GM18873 (cell line): ENCODE measurements at regions not wholly inside any gene's neighbourhood (a gene's known extent, or its start where the extent isn't known, plus 50 kb on each side); places are given as distances from the start of the nearest gene placed in this dataset.
"Not testable (repeated sequence)": the region's sequence is repeated elsewhere in the genome, so short reads cannot be mapped to it uniquely, and the experiment has no call there.

Experiments used
- ATAC-seq: cut with Tn5 transposase; IDR thresholded peaks from one replicate; pipeline ENCODE4 v1.9.1; 2021; ENCODE audit warnings: mild to moderate bottlenecking, moderate library complexity, moderate number of reproducible peaks; ENCODE audit not compliant: unreplicated experiment, low FRiP score

DNA sequence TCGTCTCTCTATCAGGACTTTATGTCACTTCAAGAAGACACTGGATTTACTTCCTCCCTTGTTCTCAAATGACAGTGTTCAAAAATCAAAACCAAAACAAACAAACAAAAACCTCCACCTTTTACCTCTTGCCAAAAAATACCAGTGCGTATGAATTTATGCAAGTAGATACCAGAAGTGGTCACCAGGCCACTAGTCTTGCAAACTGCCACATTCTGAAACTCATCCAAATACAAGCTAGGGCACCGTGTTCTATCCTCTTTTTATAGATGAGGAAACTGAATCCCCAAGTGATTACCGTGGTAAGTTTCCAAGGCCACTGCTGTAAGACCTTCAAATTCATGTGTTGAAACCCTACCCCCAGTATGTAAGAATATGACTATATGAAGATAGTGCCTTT is 343.9 kb upstream of the KITLG start:
- no peak for ATAC-seq

DNA sequence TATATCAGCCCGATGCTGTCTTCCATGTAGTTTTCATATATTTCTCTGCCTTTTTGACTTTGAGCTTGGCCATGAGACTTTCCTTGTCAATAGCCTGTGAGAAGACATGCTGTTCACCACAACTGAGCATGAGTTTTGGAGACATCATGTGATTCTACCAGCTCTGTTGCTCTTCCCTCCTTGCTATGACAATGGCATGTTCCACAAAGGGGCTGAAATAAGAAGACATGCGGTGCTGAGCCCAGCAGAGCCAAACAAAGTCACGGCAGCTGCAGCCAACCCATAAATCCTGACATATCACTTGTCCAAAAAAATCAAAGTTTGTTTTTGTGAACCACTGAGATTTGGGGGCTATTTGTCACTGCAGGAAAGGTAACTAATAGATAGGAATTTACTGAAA is 343.4 kb upstream of the KITLG start:
- ATAC-seq: no peak

DNA sequence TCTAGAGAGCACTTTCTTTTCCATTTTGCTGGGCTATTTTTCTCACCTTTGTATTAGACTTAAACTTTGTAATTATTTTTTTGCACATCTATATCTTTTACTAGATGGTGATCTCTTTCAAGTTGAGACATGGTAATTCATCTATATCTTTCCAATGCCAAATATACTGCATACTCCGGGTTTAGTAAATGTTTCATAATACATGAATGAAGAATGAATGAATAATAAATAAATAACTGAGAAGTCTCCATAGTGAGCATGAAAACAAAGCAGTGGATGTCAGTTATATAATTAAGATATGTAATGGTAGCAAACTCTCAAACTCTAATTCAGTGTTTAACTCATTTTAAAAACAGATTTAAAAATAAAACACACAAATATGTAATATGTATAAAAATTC is 342.5 kb upstream of the KITLG start:
- no peak for ATAC-seq

DNA sequence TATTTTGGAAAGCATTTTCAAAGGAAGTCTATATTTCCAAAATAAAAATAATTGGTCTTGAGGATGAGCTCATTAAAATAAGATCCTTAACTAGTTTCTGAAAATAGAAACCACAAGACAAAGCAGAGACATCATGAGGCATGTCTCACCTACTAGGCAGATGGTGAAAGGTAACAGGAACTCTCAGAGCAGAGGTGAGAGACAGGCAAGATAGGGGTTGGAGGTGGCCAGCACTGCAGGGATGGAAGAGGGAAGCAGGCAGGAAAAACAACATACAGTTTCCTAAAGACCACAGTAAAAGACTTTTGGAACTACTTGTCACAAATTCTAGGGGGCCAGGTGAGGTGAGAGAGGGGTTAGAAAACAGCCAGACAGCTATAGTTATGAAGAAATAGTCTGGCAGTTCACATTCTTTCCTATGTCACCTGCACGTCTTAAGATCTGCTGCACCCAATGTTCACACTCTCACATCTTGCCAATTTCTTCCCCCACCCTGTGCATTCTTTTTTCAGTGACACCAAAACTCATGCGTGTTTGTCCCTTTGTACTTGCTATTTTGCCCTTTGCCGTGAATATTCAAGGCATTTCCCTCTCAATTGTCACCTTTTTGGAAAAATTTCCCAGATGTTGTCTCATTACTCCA is 341.7 kb upstream of the KITLG start:
- no peak for ATAC-seq

DNA sequence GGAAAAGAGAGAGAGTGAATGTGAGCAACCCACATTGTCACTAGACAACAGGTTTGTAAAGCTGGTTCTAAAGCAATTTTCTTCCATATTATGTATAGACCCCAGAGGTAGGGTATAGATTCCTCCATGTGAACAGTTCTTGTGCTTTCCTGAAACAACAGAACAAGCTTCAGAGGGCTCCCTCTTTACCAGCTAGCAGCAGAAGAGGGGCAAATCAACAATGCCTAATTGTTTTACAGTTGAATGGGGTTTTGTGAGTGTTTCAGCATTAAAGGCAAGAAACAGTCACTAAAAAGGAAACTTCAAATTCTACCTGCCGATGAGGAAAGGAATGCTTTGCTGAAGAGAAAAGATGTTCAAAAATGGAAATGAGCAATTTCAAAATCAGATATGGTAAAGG is 341.2 kb upstream of the KITLG start:
- no peak for ATAC-seq

DNA sequence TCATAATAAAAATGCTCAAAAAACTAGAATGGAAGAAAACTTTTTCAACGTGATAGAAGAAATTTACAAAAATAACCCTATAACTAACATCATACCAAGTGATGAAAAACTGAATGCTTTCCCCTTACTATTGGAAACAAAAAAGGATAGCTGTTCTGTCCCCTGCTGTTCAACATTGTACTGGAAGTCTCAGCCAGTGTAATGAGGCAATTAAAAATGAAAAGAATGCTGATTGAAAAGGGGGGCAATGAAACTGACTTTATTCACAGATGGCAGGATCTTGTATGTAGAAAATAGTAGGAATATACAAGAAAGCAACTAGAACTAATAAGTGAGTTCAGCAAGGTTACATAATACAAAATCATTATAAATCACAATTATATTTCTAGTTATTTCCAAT is 337.9 kb upstream of the KITLG start:
- no peak for ATAC-seq

DNA sequence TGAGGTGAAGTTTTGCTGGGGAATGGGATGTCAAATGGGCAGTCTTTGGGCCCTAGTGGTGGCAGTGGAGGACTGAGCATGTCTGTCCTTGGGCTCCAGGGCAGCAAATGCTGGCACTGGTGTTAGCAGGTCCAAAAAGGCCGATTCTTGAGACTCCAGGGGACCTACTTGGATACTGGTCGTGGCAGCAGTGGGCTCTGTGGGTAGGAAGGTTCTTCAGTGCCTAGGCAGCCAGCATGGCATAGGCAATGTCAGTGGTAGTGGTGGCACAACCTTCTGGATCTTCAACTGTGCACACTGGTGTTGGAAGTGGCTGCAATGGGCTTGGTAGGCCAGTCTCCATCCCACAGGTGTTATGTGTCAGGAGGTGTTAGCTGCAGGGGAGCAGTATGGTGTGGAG is 334.7 kb upstream of the KITLG start:
- ATAC-seq: no peak

DNA sequence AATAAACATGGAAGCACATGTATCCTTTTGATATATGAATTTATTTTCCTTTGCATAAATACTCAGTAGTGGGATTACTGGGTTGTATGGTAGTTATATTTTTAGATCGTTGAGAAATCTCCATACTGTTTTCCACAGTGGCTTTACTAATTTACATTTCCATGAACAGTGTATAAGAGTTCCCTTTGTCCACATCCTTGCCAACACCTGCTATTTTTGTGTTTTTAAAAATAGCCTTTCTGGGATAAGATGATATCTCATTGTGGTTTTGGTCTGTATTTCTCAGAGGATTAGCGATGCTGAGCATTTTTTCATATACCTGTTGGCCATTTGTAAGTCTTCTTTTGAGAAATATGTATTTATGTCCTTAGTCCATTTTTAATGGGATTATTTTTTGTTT is 329.2 kb upstream of the KITLG start:
- no peak for ATAC-seq

DNA sequence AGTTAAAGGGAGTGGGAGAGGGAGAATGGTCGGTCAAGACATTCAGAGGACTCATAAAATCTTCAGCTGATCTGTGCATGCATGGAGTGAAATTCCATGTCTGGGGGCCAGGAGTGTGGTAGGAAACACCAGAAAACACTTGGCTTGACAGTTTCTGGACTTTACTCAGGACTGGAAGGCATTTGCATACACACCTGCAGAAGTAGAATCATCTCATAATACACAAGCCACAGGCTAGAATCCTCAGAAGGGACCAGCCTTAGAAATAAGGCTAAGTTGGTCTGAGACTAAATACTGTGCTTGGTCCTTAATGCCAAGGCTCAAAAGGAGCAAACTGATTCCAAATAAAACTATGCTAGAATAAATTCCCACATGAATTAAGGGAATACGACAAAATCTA is 328.1 kb upstream of the KITLG start:
- ATAC-seq: no peak

DNA sequence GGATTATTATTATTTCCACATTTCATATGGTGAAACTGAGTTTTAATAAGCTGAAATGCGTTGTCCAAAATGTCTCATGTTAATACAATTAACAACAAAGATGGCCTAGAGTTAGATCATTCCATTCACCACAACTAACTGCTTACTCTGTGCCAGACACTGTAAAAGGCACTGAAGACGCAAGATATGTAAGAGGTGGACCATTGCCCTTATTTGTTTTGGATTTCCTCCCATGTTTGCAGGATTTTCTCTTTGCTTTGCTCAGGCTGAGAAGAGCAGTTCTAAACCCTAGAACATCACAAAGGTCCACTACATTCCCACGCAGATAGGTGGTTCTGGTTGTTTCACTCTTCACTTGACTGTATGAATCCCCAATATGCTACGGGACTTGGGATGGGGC is 324.4 kb upstream of the KITLG start:
- ATAC-seq: no peak

DNA sequence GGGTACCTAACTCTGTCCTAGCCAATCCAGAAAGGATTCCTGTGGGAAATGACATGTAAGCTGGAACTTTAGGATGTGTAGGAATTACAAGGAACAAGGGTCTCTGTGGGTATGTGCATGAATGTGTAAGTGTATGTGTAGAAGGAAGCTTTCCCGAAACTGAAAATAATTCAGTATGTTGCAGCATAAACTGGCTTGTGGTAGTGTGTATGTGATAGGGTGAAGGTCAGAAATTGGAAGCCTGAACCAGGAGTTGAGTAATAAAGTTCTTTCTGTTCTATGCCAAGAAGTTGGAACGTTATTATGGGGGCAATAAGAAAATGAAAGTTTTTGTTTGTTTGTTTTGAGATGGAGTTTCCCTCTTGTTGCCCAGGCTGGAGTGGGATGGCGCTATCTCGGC is 323.1 kb upstream of the KITLG start:
- ATAC-seq: no peak

DNA sequence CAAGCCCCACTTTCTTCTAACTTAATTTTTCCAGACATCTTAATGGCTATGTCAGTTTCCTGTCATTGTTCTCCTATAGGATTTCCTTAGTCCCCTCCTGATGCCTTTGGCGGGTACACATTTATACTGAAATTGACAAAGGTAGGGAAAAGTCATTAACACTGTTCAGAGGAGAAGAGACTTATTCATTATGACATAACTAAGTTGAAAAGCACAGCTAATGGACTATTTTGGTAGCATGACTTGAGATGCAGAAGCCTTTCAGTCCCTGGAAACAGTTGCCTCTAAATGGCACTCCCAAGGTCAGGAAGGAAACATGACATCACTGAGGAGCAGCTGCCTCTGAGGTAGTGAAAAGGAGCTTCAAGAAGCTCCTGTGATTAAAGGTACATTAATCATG is 317.5 kb upstream of the KITLG start:
- no peak for ATAC-seq

DNA sequence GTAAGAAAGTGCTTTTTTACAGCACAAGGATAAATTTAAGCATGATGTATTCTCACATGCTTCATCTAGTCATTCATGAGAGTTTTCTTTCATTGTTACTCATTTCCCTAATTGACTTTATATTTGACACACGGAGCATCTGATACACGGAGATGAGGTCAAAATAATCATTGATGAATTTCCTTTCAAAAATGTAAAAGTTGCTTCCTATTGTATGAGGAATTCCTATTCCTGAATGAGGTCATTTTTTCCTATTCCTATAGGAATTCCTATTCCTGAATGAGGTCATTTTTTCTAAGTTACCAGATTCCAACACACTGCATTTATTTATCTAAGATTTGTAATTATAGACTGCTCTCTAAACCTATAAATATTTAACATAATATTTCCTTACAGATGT is 316.7 kb upstream of the KITLG start:
- no peak for ATAC-seq

DNA sequence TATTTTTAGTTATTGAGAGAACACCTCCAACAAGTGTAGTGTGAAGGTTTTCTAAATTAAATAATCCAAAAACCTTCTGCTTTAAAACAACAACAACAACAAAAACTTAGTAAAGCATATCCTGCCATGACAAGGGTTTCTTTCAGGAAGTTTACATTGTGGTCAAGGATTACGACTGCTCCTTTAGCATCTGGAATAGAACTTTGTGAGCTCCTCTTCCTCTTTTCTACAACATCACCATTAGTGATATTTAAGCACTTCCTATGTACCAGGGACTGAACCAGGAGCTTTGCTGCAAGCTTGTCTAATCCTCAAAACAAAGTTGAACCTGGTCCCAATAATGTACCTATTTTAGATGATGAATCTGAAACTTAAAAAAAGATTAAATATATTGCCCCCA is 315.4 kb upstream of the KITLG start:
- no peak for ATAC-seq

DNA sequence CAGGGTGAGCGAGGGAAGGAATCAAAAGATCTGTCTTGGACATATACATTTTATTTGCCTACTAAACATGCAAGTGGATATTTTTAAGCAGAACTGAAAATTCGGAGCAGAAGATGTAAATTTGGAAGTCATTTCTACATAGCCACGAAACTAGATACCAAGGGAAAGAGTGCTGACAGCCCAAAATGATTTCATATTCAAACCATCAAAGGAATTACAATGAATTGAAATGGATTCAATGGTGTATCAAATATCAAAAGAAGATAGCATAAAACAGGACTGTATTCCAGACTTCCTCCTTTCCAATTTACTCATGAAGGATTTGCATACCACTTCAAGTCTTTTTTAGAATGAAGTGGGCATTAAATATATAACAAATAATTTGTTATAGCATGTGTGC is 313.5 kb upstream of the KITLG start:
- no peak for ATAC-seq

DNA sequence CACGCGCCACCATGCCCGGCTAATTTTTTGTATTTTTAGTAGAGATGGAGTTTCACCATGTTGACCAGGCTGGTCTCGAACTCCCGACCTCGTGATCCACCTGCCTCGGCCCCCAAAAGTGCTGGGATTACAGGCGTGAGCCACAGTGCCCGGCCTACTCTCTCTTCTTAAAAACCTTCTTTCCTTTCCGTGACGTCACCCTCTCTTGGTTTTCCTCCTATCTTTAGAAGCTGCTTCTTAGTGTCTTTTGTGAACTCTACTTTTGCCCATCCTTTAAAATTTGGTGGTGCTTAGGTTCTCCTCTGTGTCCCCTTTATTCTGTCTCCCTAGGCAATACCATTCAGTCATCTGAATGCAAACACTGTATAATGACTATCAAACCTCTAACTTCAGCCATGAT is 311.2 kb upstream of the KITLG start:
- ATAC-seq: not testable (repeated sequence)

DNA sequence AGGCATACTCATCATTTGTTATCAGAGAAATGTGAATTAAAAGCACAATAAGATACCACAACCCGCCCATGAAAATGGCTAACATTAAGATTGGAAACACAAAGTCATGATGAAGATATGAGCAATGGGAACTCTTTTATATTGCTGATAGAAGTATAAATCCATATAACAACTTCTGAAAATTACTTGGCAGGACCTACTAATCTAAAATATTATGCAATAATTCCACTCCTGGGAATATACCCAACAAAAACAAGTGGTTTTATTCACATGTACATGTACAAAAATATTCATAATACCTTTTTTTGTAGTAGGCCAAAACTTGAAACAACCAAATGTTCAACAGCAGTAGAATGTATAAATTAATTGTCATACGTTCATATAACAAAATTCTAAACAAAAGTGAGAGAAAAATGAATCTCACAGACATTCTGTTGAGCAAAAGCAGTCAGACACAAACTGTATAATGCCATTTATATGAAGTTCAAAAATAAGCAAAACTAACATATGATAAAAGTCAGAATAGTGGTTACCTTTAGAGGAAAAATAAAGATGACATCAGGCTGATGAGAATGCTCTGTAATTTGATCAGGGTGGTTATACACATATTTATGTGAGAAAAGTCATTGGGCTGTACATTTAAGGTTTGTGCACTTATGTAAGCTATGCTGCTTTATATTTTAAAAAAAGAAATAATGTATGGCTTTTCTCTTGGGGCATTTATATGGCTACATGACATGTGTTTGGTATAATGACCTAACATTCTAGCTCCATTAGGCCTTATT is 309.2 kb upstream of the KITLG start:
- no peak for ATAC-seq

DNA sequence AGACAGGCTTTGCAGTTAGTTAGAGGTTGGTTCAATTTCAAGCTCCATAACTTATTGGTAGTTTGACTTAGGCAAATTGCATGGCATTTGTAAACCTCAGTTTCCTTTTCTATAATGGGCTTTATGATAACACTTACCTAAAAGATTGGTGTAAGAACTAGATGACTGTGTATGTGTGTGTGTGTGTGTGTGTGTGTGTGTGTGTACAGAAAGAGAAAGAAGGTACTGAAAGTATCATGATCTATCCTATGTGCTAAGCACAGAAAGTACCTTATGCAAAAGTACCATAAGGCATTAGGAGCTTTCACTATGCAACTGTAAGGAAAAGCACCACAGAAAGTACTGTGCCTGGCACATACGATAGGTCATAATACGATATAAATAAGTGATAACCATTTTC is 304.3 kb upstream of the KITLG start:
- ATAC-seq: peak; percentile 87

DNA sequence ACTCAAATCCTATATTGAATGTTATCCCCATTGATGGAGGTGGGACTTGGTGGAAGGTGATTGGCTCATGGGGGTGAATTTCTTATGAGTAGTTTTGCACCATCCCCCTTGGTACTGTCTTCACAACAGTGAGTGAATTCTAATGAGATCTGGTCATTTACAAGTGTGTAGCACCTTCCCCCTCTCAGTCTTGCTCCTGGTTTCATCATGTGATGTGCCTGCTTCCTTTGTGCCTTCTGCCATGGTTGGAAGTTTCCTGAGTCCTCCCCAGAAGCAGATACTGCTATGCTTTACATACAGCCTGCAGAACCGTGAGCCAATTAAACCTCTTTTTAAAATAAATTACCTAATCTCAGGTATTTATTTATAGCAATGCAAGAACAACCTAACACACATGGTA is 302.4 kb upstream of the KITLG start:
- no peak for ATAC-seq

DNA sequence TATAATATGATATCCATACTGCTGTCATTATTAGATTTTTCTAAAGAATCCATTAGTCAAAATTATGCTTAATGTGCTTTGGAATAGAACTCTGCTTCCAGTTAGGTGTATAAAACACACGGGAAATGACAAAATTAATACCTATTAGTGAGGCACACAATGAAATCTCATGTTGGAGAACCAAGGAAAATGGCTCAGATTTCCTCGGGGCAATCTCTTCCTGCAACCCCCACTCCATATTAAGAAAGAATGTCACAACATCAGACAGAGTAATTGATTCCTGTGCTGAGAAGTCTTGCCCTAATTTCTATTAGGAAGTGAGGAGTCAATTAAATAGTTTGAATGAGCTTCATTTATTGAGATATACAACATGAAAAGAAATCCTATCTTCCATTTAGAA is 299.8 kb upstream of the KITLG start:
- no peak for ATAC-seq

DNA sequence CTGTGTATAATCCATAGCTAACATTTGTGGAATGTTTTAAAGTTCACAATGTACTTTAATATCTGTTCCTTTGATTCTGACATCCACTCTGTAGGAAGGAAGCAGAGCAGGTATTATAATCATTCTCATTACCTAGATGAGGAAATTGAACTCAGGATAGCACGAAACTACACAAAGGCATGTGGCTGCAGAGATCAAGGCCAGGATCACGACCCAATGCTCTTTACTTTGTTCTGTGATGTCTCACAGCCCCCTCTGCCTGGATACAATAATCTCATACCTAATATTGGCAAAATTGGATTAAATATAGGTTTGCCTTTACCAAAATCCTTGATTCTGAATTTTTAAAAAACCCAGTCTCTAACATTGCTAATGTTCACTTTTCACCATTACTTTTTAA is 298.0 kb upstream of the KITLG start:
- no peak for ATAC-seq

DNA sequence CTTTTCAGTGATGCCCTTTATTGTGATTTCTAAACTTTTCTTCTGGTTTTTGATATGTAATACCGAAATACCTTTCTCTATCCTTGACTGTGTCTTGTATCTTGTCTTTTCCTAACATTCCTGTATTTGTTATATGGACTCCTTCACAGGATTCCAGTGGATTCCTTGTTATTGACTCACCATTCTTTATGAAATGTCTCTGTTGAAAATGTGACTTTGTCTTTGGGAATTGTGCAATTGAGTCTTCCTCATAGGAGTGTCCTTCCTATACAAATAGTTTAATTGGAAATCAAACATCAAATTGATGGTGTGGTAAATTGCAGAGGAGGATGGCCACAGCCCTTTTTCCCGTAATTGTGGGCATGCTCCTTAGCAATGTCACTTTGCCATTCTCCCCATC is 296.6 kb upstream of the KITLG start:
- no peak for ATAC-seq
